ENCODE measurements at regions not wholly inside any gene's neighbourhood (a gene's known extent, or its start where the extent isn't known, plus 50 kb on each side); places are given as distances from the start of the nearest gene placed in this dataset.
"Not testable (repeated sequence)": the region's sequence is repeated elsewhere in the genome, so short reads cannot be mapped to it uniquely, and the experiment has no call there.

- FAIRE-seq (no peak), DNase-seq (ENCODE audit: low spot score) (no peak)
Observed at GRCh38 chr2:142509401-142509800, 368.1 kb upstream of the KYNU start.

GRCh38 chr2:142504754-142505153, 372.7 kb upstream of the KYNU start:
- FAIRE-seq, result no peak
- no peak for DNase-seq (ENCODE audit: low spot score)

GRCh38 chr2:142502402-142502801, 371.6 kb upstream of the LRP1B start:
- FAIRE-seq, result no peak

GRCh38 chr2:142495141-142495540, 364.3 kb upstream of the LRP1B start:
- FAIRE-seq, result no peak
- no peak for DNase-seq (ENCODE audit: low spot score)

More at GRCh38 chr2:142502402-142502801, 371.6 kb upstream of the LRP1B start:
- no peak for DNase-seq (ENCODE audit: low spot score)

GRCh38 chr2:142489631-142490030, 358.8 kb upstream of the LRP1B start:
- DNase-seq (ENCODE audit: low spot score); FAIRE-seq: not testable (repeated sequence)

- FAIRE-seq, result no peak
- no peak for DNase-seq (ENCODE audit: low spot score)
Observed at GRCh38 chr2:142484111-142484510, 353.3 kb upstream of the LRP1B start.

- DNase-seq (ENCODE audit: low spot score), result no peak
- FAIRE-seq, result no peak
Observed at GRCh38 chr2:142483653-142484052, 352.8 kb upstream of the LRP1B start.

GRCh38 chr2:142478206-142478605, 347.4 kb upstream of the LRP1B start:
- FAIRE-seq (no peak), DNase-seq (ENCODE audit: low spot score) (no peak)

GRCh38 chr2:142472382-142472781, 341.6 kb upstream of the LRP1B start:
- FAIRE-seq (no peak), DNase-seq (ENCODE audit: low spot score) (no peak)

- FAIRE-seq (no peak), DNase-seq (ENCODE audit: low spot score) (no peak)
Observed at GRCh38 chr2:142467321-142467720, 336.5 kb upstream of the LRP1B start.

GRCh38 chr2:142463047-142463446, 332.2 kb upstream of the LRP1B start:
- FAIRE-seq, result no peak
- no peak for DNase-seq (ENCODE audit: low spot score)

- FAIRE-seq, result no peak
Observed at GRCh38 chr2:142462306-142462705, 331.5 kb upstream of the LRP1B start.

GRCh38 chr2:142445551-142446072, 314.8 kb upstream of the LRP1B start:
- FAIRE-seq (no peak), DNase-seq (ENCODE audit: low spot score) (no peak)

More at GRCh38 chr2:142462306-142462705, 331.5 kb upstream of the LRP1B start:
- DNase-seq (ENCODE audit: low spot score), result no peak

- no peak for DNase-seq (ENCODE audit: low spot score)
- no peak for FAIRE-seq
Observed at GRCh38 chr2:142445023-142445422, 314.2 kb upstream of the LRP1B start.

- DNase-seq (ENCODE audit: low spot score) (no peak), FAIRE-seq (no peak)
Observed at GRCh38 chr2:142435847-142436246, 305.0 kb upstream of the LRP1B start.

- FAIRE-seq (no peak), DNase-seq (ENCODE audit: low spot score) (no peak)
Observed at GRCh38 chr2:142426064-142426463, 295.2 kb upstream of the LRP1B start.

GRCh38 chr2:142425551-142425950, 294.7 kb upstream of the LRP1B start:
- FAIRE-seq (no peak), DNase-seq (ENCODE audit: low spot score) (no peak)

GRCh38 chr2:142423603-142424002, 292.8 kb upstream of the LRP1B start:
- DNase-seq (ENCODE audit: low spot score), result no peak
- FAIRE-seq, result no peak

- FAIRE-seq (no peak), DNase-seq (ENCODE audit: low spot score) (no peak)
Observed at GRCh38 chr2:142422769-142423168, 292.0 kb upstream of the LRP1B start.

GRCh38 chr2:142422041-142422440, 291.2 kb upstream of the LRP1B start:
- DNase-seq (ENCODE audit: low spot score) (no peak), FAIRE-seq (no peak)

GRCh38 chr2:142418699-142419098, 287.9 kb upstream of the LRP1B start:
- not testable (repeated sequence) for FAIRE-seq; DNase-seq (ENCODE audit: low spot score)

GRCh38 chr2:142416996-142417395, 286.2 kb upstream of the LRP1B start:
- FAIRE-seq, result no peak

GRCh38 chr2:142415461-142415860, 284.6 kb upstream of the LRP1B start:
- DNase-seq (ENCODE audit: low spot score), result no peak
- FAIRE-seq, result no peak

More at GRCh38 chr2:142416996-142417395, 286.2 kb upstream of the LRP1B start:
- no peak for DNase-seq (ENCODE audit: low spot score)

GRCh38 chr2:142398212-142398611, 267.4 kb upstream of the LRP1B start:
- DNase-seq (ENCODE audit: low spot score) (no peak), FAIRE-seq (no peak)
